Mesenchymal stem cell (in vitro differentiated cells and primary cell): ENCODE measurements at regions not wholly inside any gene's neighbourhood (a gene's known extent, or its start where the extent isn't known, plus 50 kb on each side); places are given as distances from the start of the nearest gene placed in this dataset.

Experiments used
- DNase-seq: peaks from one replicate; pipeline ENCODE4 v3.0.0-alpha.2; 2013
- H2AFZ ChIP-seq: one replicate; pipeline ENCODE4 v1.6.1; 2013; ENCODE audit warnings: low read depth, mild to moderate bottlenecking, control low read depth, inconsistent platforms, low read length, moderate library complexity
- H2AK5ac ChIP-seq: 2 replicates; pipeline ENCODE4 v1.6.1; 2013; ENCODE audit warnings: low read length, moderate library complexity, mild to moderate bottlenecking, inconsistent platforms; ENCODE audit not compliant: severe bottlenecking
- H2BK120ac ChIP-seq: one replicate; pipeline ENCODE4 v1.6.1; 2013; ENCODE audit warnings: low read depth, mild to moderate bottlenecking, inconsistent platforms, low read length, moderate library complexity
- H2BK12ac ChIP-seq, 2 experiments: one replicate each; pipeline ENCODE4 v1.6.1; 2013; ENCODE audit warnings: inconsistent platforms in 2 of 2, low read length in 2 of 2, mild to moderate bottlenecking in 2 of 2, moderate library complexity in 2 of 2, control low read depth in 1 of 2
- H2BK15ac ChIP-seq: one replicate; pipeline ENCODE4 v1.6.1; 2013; ENCODE audit warnings: mild to moderate bottlenecking, low read depth, inconsistent platforms; ENCODE audit not compliant: poor library complexity, severe bottlenecking
- H2BK5ac ChIP-seq: 2 replicates; pipeline ENCODE4 v1.6.1; 2013; ENCODE audit warnings: low read depth, mild to moderate bottlenecking, low read length, control low read depth, inconsistent platforms; ENCODE audit not compliant: poor library complexity, severe bottlenecking
- H3K14ac ChIP-seq, 2 experiments: one replicate each; pipeline ENCODE4 v1.6.1; 2013; ENCODE audit warnings: inconsistent platforms in 2 of 2, low read length in 2 of 2, control low read depth in 1 of 2, mild to moderate bottlenecking in 1 of 2, moderate library complexity in 1 of 2
- H3K18ac ChIP-seq, 2 experiments: one replicate each; pipeline ENCODE4 v1.6.1; 2013; ENCODE audit warnings: inconsistent platforms in 2 of 2, low read length in 2 of 2, control low read depth in 1 of 2, low read depth in 1 of 2, mild to moderate bottlenecking in 1 of 2
- H3K23ac ChIP-seq, 2 experiments: one replicate each; pipeline ENCODE4 v1.6.1; 2013; ENCODE audit warnings: inconsistent platforms in 2 of 2, low read length in 2 of 2, mild to moderate bottlenecking in 2 of 2, moderate library complexity in 2 of 2, control low read depth in 1 of 2
- H3K27ac ChIP-seq: 2 replicates; pipeline ENCODE4 v1.5.1; 2013; ENCODE audit warnings: mild to moderate bottlenecking, moderate library complexity, low read length, control low read depth, inconsistent platforms; ENCODE audit not compliant: poor library complexity, severe bottlenecking
- H3K27me3 ChIP-seq, 2 experiments: 2 replicates each; pipeline versions ENCODE4 v1.6.1 to v1.7.0; 2013; ENCODE audit warnings: low read length in 2 of 2, mild to moderate bottlenecking in 2 of 2, moderate library complexity in 2 of 2, control low read depth in 1 of 2, inconsistent platforms in 1 of 2; ENCODE audit not compliant: control insufficient read depth in 1 of 2, insufficient read depth in 1 of 2
- H3K36me3 ChIP-seq, 2 experiments: 2 replicates each; pipeline versions ENCODE4 v1.6.1 to v1.7.0; 2013; ENCODE audit warnings: low read length in 2 of 2, control low read depth in 1 of 2, inconsistent platforms in 1 of 2, low read depth in 1 of 2, mild to moderate bottlenecking in 1 of 2; ENCODE audit not compliant: insufficient read depth in 2 of 2, control insufficient read depth in 1 of 2
- H3K4ac ChIP-seq, 2 experiments: one replicate each; pipeline ENCODE4 v1.6.1; 2013; ENCODE audit warnings: inconsistent platforms in 2 of 2, low read length in 2 of 2, mild to moderate bottlenecking in 2 of 2, moderate library complexity in 2 of 2, control low read depth in 1 of 2, low read depth in 1 of 2
- H3K4me1 ChIP-seq: 2 replicates; pipeline ENCODE4 v1.6.1; 2013; ENCODE audit warnings: low read depth, low read length, control low read depth; ENCODE audit not compliant: control insufficient read depth, insufficient read depth
- H3K4me2 ChIP-seq: 2 replicates; pipeline ENCODE4 v1.6.1; 2013; ENCODE audit warnings: low read length, mild to moderate bottlenecking, inconsistent platforms; ENCODE audit not compliant: poor library complexity, severe bottlenecking
- H3K4me3 ChIP-seq, 2 experiments: 2 replicates each; pipeline versions ENCODE4 v1.5.1 to v1.7.0; 2013; ENCODE audit warnings: low read length in 2 of 2, mild to moderate bottlenecking in 2 of 2, control low read depth in 1 of 2, low read depth in 1 of 2; ENCODE audit not compliant: insufficient read depth in 1 of 2
- H3K79me1 ChIP-seq: replicated peaks from 2 replicates; pipeline ENCODE4 v1.6.1; 2013; ENCODE audit warnings: mild to moderate bottlenecking, control low read depth, low read length, inconsistent platforms; ENCODE audit not compliant: poor library complexity, severe bottlenecking
- H3K9ac ChIP-seq: 2 replicates; pipeline ENCODE4 v1.7.0; 2013; ENCODE audit warnings: mild to moderate bottlenecking, low read length, moderate library complexity
- H3K9me3 ChIP-seq: 2 replicates; pipeline ENCODE4 v1.7.0; 2013; ENCODE audit warnings: mild to moderate bottlenecking, low read length; ENCODE audit not compliant: control insufficient read depth
- H4K8ac ChIP-seq: one replicate; pipeline ENCODE4 v1.6.1; 2013; ENCODE audit warnings: inconsistent platforms, mild to moderate bottlenecking, low read length, moderate library complexity
- H4K91ac ChIP-seq: one replicate; pipeline ENCODE4 v1.6.1; 2013; ENCODE audit warnings: mild to moderate bottlenecking, low read length, inconsistent platforms
- WGBS: methylation state at CpG from one replicate; pipeline ENCODE4 v1.1.7; 2013; ENCODE audit warnings: mixed read lengths; 5-methylcytosine and 5-hydroxymethylcytosine counted together

GRCh38 chr14:28142400-28143015 lies 624.1 kb upstream of the FOXG1 start:
- Histone ChIP-seq H4K8ac (no peak overlapping the region), H2BK15ac (no peak overlapping the region), H3K4ac (no peak overlapping the region), H2BK12ac (no peak overlapping the region), H3K9ac (no peak overlapping the region), H2AFZ (no peak overlapping the region), H2BK120ac (no peak overlapping the region), H3K23ac (no peak overlapping the region), H2BK5ac (no peak overlapping the region), H3K27me3 (no peaks in the 10 kb centered on the region), H4K91ac (no peak overlapping the region), H2AK5ac (no peak overlapping the region), H3K27ac (no peak overlapping the region), H3K14ac (no peak overlapping the region), H3K4me2 (no peak overlapping the region), H3K18ac (no peak overlapping the region), H3K36me3 (no peaks in the 10 kb centered on the region), H3K4me3 (no peak overlapping the region), H3K4me1 (no peaks in the 10 kb centered on the region), H3K79me1 (no peaks in the 10 kb centered on the region), H3K9me3 (no peaks in the 10 kb centered on the region)
- WGBS, result no CpG with 5 or more reads among the region's 3 CpGs
- DNase-seq, result no peak

- H4K8ac ChIP-seq, result no peak overlapping the region
- H2BK120ac ChIP-seq, result no peak overlapping the region
- H3K14ac ChIP-seq, result no peak overlapping the region
- no peaks in the 10 kb centered on the region for H3K27me3 ChIP-seq
- no peak overlapping the region for H2BK12ac ChIP-seq
- H3K4me2 ChIP-seq, result no peak overlapping the region
- H3K9me3 ChIP-seq, result no peaks in the 10 kb centered on the region
- no peak overlapping the region for H3K9ac ChIP-seq
- no peaks in the 10 kb centered on the region for H3K79me1 ChIP-seq
- H3K23ac ChIP-seq, result no peak overlapping the region
- H4K91ac ChIP-seq, result no peak overlapping the region
- WGBS, result 70% methylated on average over 2 of the region's 3 CpGs
- no peak overlapping the region for H2BK5ac ChIP-seq
- no peak for DNase-seq
- no peaks in the 10 kb centered on the region for H3K4me1 ChIP-seq
- H3K36me3 ChIP-seq, result no peaks in the 10 kb centered on the region
- H2AFZ ChIP-seq, result no peak overlapping the region
- H3K4ac ChIP-seq, result no peak overlapping the region
- no peak overlapping the region for H3K18ac ChIP-seq
- no peak overlapping the region for H3K4me3 ChIP-seq
- H2AK5ac ChIP-seq, result no peak overlapping the region
- H3K27ac ChIP-seq, result no peak overlapping the region
- H2BK15ac ChIP-seq, result no peak overlapping the region
Observed at GRCh38 chr14:28143316-28143715, 623.3 kb upstream of the FOXG1 start.

- no peaks in the 10 kb centered on the region for H3K4me1 ChIP-seq
- no peak overlapping the region for H2BK15ac ChIP-seq
- no peak overlapping the region for H2AFZ ChIP-seq
- no peaks in the 10 kb centered on the region for H3K9me3 ChIP-seq
- no peak overlapping the region for H3K18ac ChIP-seq
- H3K23ac ChIP-seq, result no peak overlapping the region
- H2BK5ac ChIP-seq, result no peak overlapping the region
- H3K14ac ChIP-seq, result no peak overlapping the region
- no peak for DNase-seq
- no peak overlapping the region for H4K91ac ChIP-seq
- H2AK5ac ChIP-seq, result no peak overlapping the region
- H3K4ac ChIP-seq, result no peak overlapping the region
- no peak overlapping the region for H3K9ac ChIP-seq
- H3K36me3 ChIP-seq, result no peaks in the 10 kb centered on the region
- H4K8ac ChIP-seq, result no peak overlapping the region
- no peak overlapping the region for H3K4me2 ChIP-seq
- WGBS, result 56% methylated on average over 3 of the region's 3 CpGs
- no peaks in the 10 kb centered on the region for H3K79me1 ChIP-seq
- H3K27ac ChIP-seq, result no peak overlapping the region
- no peak overlapping the region for H3K4me3 ChIP-seq
- no peaks in the 10 kb centered on the region for H3K27me3 ChIP-seq
- H2BK120ac ChIP-seq, result no peak overlapping the region
- no peak overlapping the region for H2BK12ac ChIP-seq
Observed at GRCh38 chr14:28151926-28152325, 614.7 kb upstream of the FOXG1 start.

GRCh38 chr14:28152453-28153044 lies 614.0 kb upstream of the FOXG1 start:
- no peak overlapping the region for H3K18ac ChIP-seq
- WGBS, result 40% methylated on average over 1 of the region's 4 CpGs
- no peak overlapping the region for H3K4ac ChIP-seq
- H2AK5ac ChIP-seq, result no peak overlapping the region
- no peaks in the 10 kb centered on the region for H3K4me1 ChIP-seq
- DNase-seq, result no peak
- no peak overlapping the region for H3K9ac ChIP-seq
- H4K8ac ChIP-seq, result no peak overlapping the region
- no peak overlapping the region for H2BK15ac ChIP-seq
- H3K4me3 ChIP-seq, result no peak overlapping the region
- no peaks in the 10 kb centered on the region for H3K9me3 ChIP-seq
- no peak overlapping the region for H2AFZ ChIP-seq
- no peaks in the 10 kb centered on the region for H3K36me3 ChIP-seq
- no peak overlapping the region for H4K91ac ChIP-seq
- H3K14ac ChIP-seq, result no peak overlapping the region
- no peaks in the 10 kb centered on the region for H3K79me1 ChIP-seq
- H2BK120ac ChIP-seq, result no peak overlapping the region
- H3K4me2 ChIP-seq, result no peak overlapping the region
- no peak overlapping the region for H2BK5ac ChIP-seq
- H2BK12ac ChIP-seq, result no peak overlapping the region
- H3K27ac ChIP-seq, result no peak overlapping the region
- no peaks in the 10 kb centered on the region for H3K27me3 ChIP-seq
- no peak overlapping the region for H3K23ac ChIP-seq
